ENCODE measurements at regions not wholly inside any gene's neighbourhood (a gene's known extent, or its start where the extent isn't known, plus 50 kb on each side); places are given as distances from the start of the nearest gene placed in this dataset.

- TF ChIP-seq CHD1 (IDR thresholded peaks at IDR 0.05; ENCODE audit: low read depth, low read length) = no peak
Observed at GRCh38 chr5:133739181-133739780, 126.9 kb upstream of the FSTL4 start (continued).
